ENCODE measurements at regions not wholly inside any gene's neighbourhood (a gene's known extent, or its start where the extent isn't known, plus 50 kb on each side); places are given as distances from the start of the nearest gene placed in this dataset.

DNA sequence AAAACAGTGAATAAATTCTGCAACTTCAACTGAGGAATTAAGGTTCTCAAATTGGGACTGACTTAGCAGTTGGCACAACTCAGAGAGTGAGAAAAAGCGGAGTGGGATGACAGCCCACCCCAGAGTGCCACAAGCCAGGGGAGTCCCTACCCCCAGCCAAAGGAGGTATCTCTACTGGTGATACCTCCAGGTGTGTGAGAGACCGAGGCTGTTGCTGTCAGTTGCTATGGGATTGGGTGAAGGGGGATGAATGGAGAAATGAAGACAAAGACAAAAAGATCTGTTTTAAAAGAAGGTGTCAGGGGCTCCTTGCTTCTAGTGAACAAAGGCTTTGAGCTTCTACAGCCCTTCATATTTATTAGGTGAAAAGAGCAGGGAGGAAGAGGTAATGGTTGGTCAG, 71.4 kb upstream of the UGT2B10 start:
- TF ChIP-seq, protein P1, sequence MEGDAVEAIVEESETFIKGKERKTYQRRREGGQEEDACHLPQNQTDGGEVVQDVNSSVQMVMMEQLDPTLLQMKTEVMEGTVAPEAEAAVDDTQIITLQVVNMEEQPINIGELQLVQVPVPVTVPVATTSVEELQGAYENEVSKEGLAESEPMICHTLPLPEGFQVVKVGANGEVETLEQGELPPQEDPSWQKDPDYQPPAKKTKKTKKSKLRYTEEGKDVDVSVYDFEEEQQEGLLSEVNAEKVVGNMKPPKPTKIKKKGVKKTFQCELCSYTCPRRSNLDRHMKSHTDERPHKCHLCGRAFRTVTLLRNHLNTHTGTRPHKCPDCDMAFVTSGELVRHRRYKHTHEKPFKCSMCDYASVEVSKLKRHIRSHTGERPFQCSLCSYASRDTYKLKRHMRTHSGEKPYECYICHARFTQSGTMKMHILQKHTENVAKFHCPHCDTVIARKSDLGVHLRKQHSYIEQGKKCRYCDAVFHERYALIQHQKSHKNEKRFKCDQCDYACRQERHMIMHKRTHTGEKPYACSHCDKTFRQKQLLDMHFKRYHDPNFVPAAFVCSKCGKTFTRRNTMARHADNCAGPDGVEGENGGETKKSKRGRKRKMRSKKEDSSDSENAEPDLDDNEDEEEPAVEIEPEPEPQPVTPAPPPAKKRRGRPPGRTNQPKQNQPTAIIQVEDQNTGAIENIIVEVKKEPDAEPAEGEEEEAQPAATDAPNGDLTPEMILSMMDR (IDR thresholded peaks at IDR 0.05) = no peak
- no peak for TF ChIP-seq ZFX (IDR thresholded peaks at IDR 0.05; ENCODE audit: borderline replicate concordance)

All from 22Rv1 (cell line).